Activated naive CD4-positive, alpha-beta T cell treated with anti-CD3 and anti-CD28 coated beads for 36 hours (primary cell): ENCODE measurements at regions not wholly inside any gene's neighbourhood (a gene's known extent, or its start where the extent isn't known, plus 50 kb on each side); places are given as distances from the start of the nearest gene placed in this dataset.
"Not testable (repeated sequence)": the region's sequence is repeated elsewhere in the genome, so short reads cannot be mapped to it uniquely, and the experiment has no call there.

Experiments
- CTCF ChIA-PET: fragments of 350-600 bp; sonication (Branson Sonifier 250); formaldehyde crosslinking; loops from one replicate; lab custom pipeline; 2021; ENCODE audit warnings: antibody characterized with exemption; lab: Charles Lee
- DNase-seq: peaks from one replicate; pipeline ENCODE4 v3.0.0-alpha.2; 2020
- H3K27ac Mint-ChIP-seq: one replicate; pipeline ENCODE4 v1.8.0; 2021; ENCODE audit warnings: mild to moderate bottlenecking, mixed read lengths
- H3K27me3 Mint-ChIP-seq: one replicate; pipeline ENCODE4 v1.8.0; 2021; ENCODE audit warnings: low read depth, mixed read lengths
- H3K36me3 Mint-ChIP-seq: one replicate; pipeline ENCODE4 v1.8.0; 2021; ENCODE audit warnings: low read depth, mixed read lengths
- H3K4me1 Mint-ChIP-seq: one replicate; pipeline ENCODE4 v1.8.0; 2021; ENCODE audit warnings: low read depth, mixed read lengths
- H3K4me3 Mint-ChIP-seq: one replicate; pipeline ENCODE4 v1.8.0; 2021; ENCODE audit warnings: mild to moderate bottlenecking, moderate library complexity, mixed read lengths
- H3K9me3 Mint-ChIP-seq: one replicate; pipeline ENCODE4 v1.8.0; 2021; ENCODE audit warnings: mixed read lengths
- intact Hi-C: fragments of 100-400 bp; cut with micrococcal nuclease; formaldehyde crosslinking; loops from one replicate; pipeline ENCODE4 v1.15.1; 2023

DNA sequence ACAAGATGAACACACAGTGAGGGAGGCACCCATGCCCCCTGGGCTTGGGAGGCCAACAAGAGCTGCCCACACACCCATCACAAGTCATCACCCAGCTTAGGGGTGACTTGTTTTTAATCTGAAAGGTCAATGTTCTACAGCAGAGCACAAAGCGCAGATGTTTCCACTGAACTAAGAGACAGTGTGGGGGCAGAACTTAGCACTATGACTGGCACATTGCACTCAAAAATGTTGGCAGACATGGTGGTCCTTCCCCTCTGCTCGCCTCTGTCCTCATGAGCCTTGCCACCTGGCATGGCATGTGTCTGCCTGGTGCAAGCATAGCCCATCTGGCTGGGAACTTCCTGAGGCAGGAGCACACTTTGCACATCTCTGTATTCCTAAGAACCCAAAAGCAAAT lies 81.4 kb upstream of the ZNF98 start:
- H3K4me3 Mint-ChIP-seq = no peak overlapping the region
- intact Hi-C loops = no loop called here
- no peak overlapping the region for H3K27ac Mint-ChIP-seq
- H3K36me3 Mint-ChIP-seq = peaks cover 6% of the 10 kb centered on the region
- peaks cover 45% of the 10 kb centered on the region for H3K9me3 Mint-ChIP-seq
- no peaks in the 10 kb centered on the region for H3K4me1 Mint-ChIP-seq
- CTCF ChIA-PET = no interaction called here
- no peaks in the 10 kb centered on the region for H3K27me3 Mint-ChIP-seq
- DNase-seq = no peak

DNA sequence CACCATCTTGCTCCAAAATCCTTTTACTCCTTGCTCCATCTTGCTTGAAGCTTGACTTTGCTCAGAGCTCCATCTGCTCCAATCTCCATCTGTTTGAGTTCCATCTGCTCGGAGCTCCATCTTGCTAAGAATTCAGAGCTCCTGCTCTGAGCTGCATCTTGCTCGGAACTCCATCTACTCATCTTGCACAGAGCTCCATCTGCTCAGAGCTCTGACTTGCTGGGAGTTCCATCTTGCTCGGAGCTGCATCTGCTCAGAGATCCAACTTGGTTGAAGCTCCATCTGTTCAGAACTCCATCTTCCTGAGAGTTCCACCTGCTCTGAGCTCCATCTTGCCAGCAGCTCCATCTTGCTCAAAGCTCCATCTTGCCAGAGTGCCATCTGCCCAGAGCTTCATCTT lies 80.6 kb upstream of the ZNF98 start:
- H3K4me3 Mint-ChIP-seq = no peak overlapping the region
- intact Hi-C loops = no loop called here
- CTCF ChIA-PET = interaction anchor here (0.5 kb wide), 1 partner anchor 400 kb away, joined by 9 read pairs; no protein-coding TSS in a partner anchor
- no peaks in the 10 kb centered on the region for H3K4me1 Mint-ChIP-seq
- DNase-seq = no peak
- H3K27ac Mint-ChIP-seq = no peak overlapping the region
- no peaks in the 10 kb centered on the region for H3K27me3 Mint-ChIP-seq
- H3K36me3 Mint-ChIP-seq = peaks cover 8% of the 10 kb centered on the region
- H3K9me3 Mint-ChIP-seq = peaks cover 49% of the 10 kb centered on the region

DNA sequence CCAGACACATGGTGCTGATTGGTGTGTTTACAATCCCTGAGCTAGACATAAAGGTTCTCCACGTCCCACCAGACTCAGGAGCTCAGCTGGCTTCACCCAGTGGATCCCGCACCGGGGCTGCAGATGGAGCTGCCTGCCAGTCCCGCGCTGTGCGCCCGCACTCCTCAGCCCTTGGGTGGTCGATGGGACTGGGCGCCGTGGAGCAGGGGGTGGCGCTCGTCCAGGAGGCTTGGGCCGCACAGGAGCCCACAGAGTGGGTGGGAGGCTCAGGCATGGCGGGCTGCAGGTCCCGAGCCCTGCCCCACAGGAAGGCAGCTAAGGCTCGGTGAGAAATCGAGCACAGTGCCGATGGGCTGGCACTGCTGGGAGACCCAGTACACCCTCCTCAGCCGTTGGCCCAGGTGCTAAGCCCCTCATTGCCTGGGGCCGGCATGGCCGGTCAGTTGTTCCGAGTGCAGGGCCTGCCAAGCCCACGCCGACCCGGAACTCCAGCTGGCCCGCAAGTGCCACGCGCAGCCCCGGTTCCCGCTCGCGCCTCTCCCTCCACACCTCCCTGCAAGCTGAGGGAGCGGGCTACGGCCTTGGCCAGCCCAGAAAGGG lies 76.8 kb upstream of the ZNF98 start:
- H3K27me3 Mint-ChIP-seq, H3K36me3 Mint-ChIP-seq, H3K27ac Mint-ChIP-seq, H3K4me1 Mint-ChIP-seq, H3K4me3 Mint-ChIP-seq, intact Hi-C loops, CTCF ChIA-PET, DNase-seq: not testable (repeated sequence)
- H3K9me3 Mint-ChIP-seq = peaks cover 43% of the 10 kb centered on the region

DNA sequence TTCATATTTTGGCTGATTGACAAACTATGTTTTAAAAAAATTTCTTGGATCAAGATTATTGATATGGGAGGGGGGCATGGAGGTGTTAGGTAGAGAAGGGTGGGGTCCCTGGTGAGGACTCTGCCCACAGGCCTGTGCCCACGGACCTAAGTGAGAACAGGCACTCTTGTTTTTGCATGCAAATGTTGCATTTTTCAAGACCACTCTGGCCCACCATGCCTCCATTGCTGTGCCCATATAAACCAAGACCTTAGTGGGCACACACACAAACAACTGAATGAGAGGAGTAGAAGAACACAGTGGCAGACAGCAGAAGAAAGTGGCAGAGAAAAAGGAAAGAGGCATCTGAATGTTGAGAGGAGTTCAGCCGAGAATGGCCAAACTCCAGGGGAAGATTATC lies 69.6 kb upstream of the ZNF98 start:
- Mint-ChIP-seq H3K9me3 (peaks cover 29% of the 10 kb centered on the region), H3K36me3 (peaks cover 3% of the 10 kb centered on the region), H3K4me3 (no peak overlapping the region), H3K27ac (no peak overlapping the region), H3K4me1 (no peaks in the 10 kb centered on the region), H3K27me3 (no peaks in the 10 kb centered on the region)
- CTCF ChIA-PET = no interaction called here
- DNase-seq = no peak
- intact Hi-C loops = no loop called here

DNA sequence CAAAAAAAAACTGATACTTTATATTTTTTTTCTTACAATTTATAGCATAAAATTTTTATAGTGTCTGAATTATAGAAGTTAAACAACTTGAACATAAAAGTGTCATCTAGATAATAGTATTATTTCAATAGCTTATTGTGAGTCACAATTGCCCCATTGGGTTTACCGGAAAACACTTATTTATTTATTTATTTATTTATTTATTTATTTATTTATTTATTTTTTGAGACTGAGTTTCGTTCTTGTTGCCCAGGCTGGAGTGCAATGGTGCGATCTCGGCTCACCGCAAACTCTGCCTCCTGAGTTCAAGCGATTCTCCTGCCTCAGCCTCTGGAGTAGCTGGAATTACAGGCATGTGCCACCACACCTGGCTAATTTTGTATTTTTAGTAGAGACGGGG lies 61.4 kb upstream of the ZNF98 start:
- H3K27ac Mint-ChIP-seq, CTCF ChIA-PET, intact Hi-C loops, H3K27me3 Mint-ChIP-seq, DNase-seq, H3K4me1 Mint-ChIP-seq, H3K4me3 Mint-ChIP-seq, H3K36me3 Mint-ChIP-seq: not testable (repeated sequence)
- peaks cover 29% of the 10 kb centered on the region for H3K9me3 Mint-ChIP-seq

DNA sequence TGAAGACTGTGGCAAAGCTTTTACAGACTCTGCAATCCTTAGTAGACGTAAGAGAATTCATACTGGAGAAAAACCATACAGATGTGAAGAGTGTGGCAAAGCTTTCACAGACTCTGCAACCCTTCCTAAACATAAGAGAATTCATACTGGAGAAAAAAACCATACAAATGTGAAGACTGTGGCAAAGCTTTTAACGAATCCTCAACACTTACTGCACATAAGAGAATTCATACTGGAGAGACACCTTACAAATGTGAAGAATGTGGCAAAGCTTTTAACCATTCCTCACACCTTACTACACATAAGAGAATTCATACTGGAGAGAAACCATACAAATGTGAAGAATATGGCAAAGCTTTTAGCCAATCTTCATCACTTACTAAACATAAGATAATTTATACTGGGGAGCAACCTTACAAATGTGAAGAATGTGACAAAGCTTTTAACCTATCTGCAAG lies 50.1 kb upstream of the ZNF98 start:
- Mint-ChIP-seq H3K4me1 (no peaks in the 10 kb centered on the region), H3K27ac (no peak overlapping the region), H3K4me3 (no peak overlapping the region), H3K27me3 (no peaks in the 10 kb centered on the region), H3K36me3 (peaks cover 24% of the 10 kb centered on the region), H3K9me3 (peaks cover 45% of the 10 kb centered on the region)
- no peak for DNase-seq
- CTCF ChIA-PET = interaction anchor here (0.6 kb wide), 1 partner anchor 23 kb away, joined by 3 read pairs; no protein-coding TSS in a partner anchor
- intact Hi-C loops = no loop called here
